GM20000 (cell line): ENCODE measurements at regions not wholly inside any gene's neighbourhood (a gene's known extent, or its start where the extent isn't known, plus 50 kb on each side); places are given as distances from the start of the nearest gene placed in this dataset.

Experiments
- DNase-seq: peaks from one replicate; pipeline ENCODE4 v3.0.0; 2012; ENCODE audit warnings: low spot score
- CTCF ChIP-seq: IDR thresholded peaks from 2 replicates; pipeline ENCODE4 v1.5.1; 2012; ENCODE audit warnings: mild to moderate bottlenecking, control low read depth; ENCODE audit errors: extremely low read depth, missing control alignments

GRCh38 chr5:171614971-171615653 lies 170.5 kb upstream of the SMIM23 start:
- DNase-seq: no peak
- TF ChIP-seq CTCF: no peak

- TF ChIP-seq CTCF: no peak
- DNase-seq: no peak
These were observed 169.6 kb upstream of the SMIM23 start for GRCh38 chr5:171615705-171616640.

GRCh38 chr5:171617266-171617665 lies 168.4 kb upstream of the SMIM23 start:
- TF ChIP-seq CTCF: no peak
- no peak for DNase-seq

GRCh38 chr5:171617817-171618591 lies 167.6 kb upstream of the SMIM23 start:
- no peak for DNase-seq
- no peak for TF ChIP-seq CTCF

- no peak for TF ChIP-seq CTCF
- DNase-seq: no peak
These were observed 166.4 kb upstream of the SMIM23 start for GRCh38 chr5:171619196-171619595.

- DNase-seq: no peak
- TF ChIP-seq CTCF: no peak
These were observed 165.9 kb upstream of the SMIM23 start for GRCh38 chr5:171619744-171620143.
